HEK293 (cell line): ENCODE measurements at regions not wholly inside any gene's neighbourhood (a gene's known extent, or its start where the extent isn't known, plus 50 kb on each side); places are given as distances from the start of the nearest gene placed in this dataset.

Experiments used
- CTCF ChIA-PET: fragments of 350-600 bp; formaldehyde crosslinking; extraction: SDS; loops from one replicate; lab custom pipeline; 2021; ENCODE audit warnings: antibody characterized with exemption; lab: Yijun Ruan, JAX
- POLR2A ChIA-PET: fragments of 300-600 bp; formaldehyde crosslinking; extraction: SDS; loops from one replicate; lab custom pipeline; 2020; ENCODE audit warnings: antibody characterized with exemption, inconsistent platforms; lab: Yijun Ruan, JAX
- H3K27ac ChIP-seq: fragments of 200-500 bp; sonication (Bioruptor generic); 2 replicates; pipeline ENCODE4 v1.5.1; 2014; ENCODE audit warnings: low read depth, low read length, control low read depth, inconsistent platforms; ENCODE audit errors: extremely low read depth
- H3K36me3 ChIP-seq, 2 experiments: fragments of 200-500 bp in 1 of 2; sonication (Bioruptor generic) in 1 of 2; 1 replicate in 1 of 2; 2 replicates in 1 of 2; pipeline ENCODE4 v1.5.1; 2014 to 2017; ENCODE audit warnings: inconsistent platforms in 2 of 2, low read length in 2 of 2; ENCODE audit not compliant: control insufficient read depth in 2 of 2, insufficient read depth in 1 of 2
- H3K4me1 ChIP-seq: fragments of 200-500 bp; sonication (Bioruptor generic); 2 replicates; pipeline ENCODE4 v1.5.1; 2014; ENCODE audit warnings: mild to moderate bottlenecking, low read length, inconsistent platforms; ENCODE audit not compliant: control insufficient read depth, insufficient read depth
- H3K4me3 ChIP-seq: 2 replicates; pipeline ENCODE4 v1.5.1; 2011; ENCODE audit warnings: low read depth, mild to moderate bottlenecking, control low read depth, low read length, moderate library complexity
- H3K9me3 ChIP-seq: fragments of 200-500 bp; sonication (Bioruptor generic); 2 replicates; pipeline ENCODE4 v1.5.1; 2014; ENCODE audit warnings: low read depth, low read length, inconsistent platforms; ENCODE audit not compliant: control insufficient read depth, insufficient read depth
- KLF10 ChIP-seq: fragments of 450-650 bp; IDR thresholded peaks from 2 replicates; pipeline ENCODE4 v1.5.1; 2018; ENCODE audit warnings: missing biosample characterization, mild to moderate bottlenecking, missing genetic modification characterization
- KLF17 ChIP-seq: fragments of 450-650 bp; formaldehyde crosslinking; IDR thresholded peaks from 2 replicates; pipeline ENCODE4 v1.5.1; 2016; ENCODE audit warnings: missing biosample characterization, missing genetic modification characterization
- KLF7 ChIP-seq: fragments of 450-650 bp; formaldehyde crosslinking; IDR thresholded peaks from 2 replicates; pipeline ENCODE4 v1.5.1; 2016; ENCODE audit warnings: missing biosample characterization, missing genetic modification characterization, borderline replicate concordance
- OSR2 ChIP-seq: fragments of 450-650 bp; formaldehyde crosslinking; IDR thresholded peaks from 2 replicates; pipeline ENCODE4 v1.5.1; 2016; ENCODE audit warnings: missing biosample characterization, missing genetic modification characterization
- PRDM1 ChIP-seq: fragments of 450-650 bp; formaldehyde crosslinking; IDR thresholded peaks from 2 replicates; pipeline ENCODE4; 2016; ENCODE audit warnings: missing biosample characterization, missing genetic modification characterization
- RBAK ChIP-seq: fragments of 450-650 bp; formaldehyde crosslinking; IDR thresholded peaks from 2 replicates; pipeline ENCODE4 v1.5.1; 2016; ENCODE audit warnings: missing biosample characterization, missing genetic modification characterization
- SCRT2 ChIP-seq: fragments of 450-650 bp; formaldehyde crosslinking; IDR thresholded peaks from 2 replicates; pipeline ENCODE4 v1.5.1; 2016; ENCODE audit warnings: missing biosample characterization, missing genetic modification characterization
- ZBTB7A ChIP-seq: fragments of 450-650 bp; formaldehyde crosslinking; IDR thresholded peaks from 2 replicates; pipeline ENCODE4 v1.5.1; 2016; ENCODE audit warnings: low read depth, missing biosample characterization, missing genetic modification characterization
- ZFP37 ChIP-seq: fragments of 450-650 bp; formaldehyde crosslinking; IDR thresholded peaks from 2 replicates; pipeline ENCODE4 v1.5.1; 2016; ENCODE audit warnings: missing biosample characterization, missing genetic modification characterization
- ZNF350 ChIP-seq: fragments of 450-650 bp; formaldehyde crosslinking; IDR thresholded peaks from 2 replicates; pipeline ENCODE4 v1.5.0; 2017; ENCODE audit warnings: missing biosample characterization, mild to moderate bottlenecking, missing genetic modification characterization
- ZNF488 ChIP-seq: fragments of 450-650 bp; formaldehyde crosslinking; IDR thresholded peaks from 2 replicates; pipeline ENCODE4 v1.5.1; 2016; ENCODE audit warnings: missing biosample characterization, missing genetic modification characterization
- ZNF645 ChIP-seq: fragments of 450-650 bp; formaldehyde crosslinking; IDR thresholded peaks from 2 replicates; pipeline ENCODE4; 2016; ENCODE audit warnings: missing biosample characterization, missing genetic modification characterization
- ZNF654 ChIP-seq: fragments of 450-650 bp; formaldehyde crosslinking; IDR thresholded peaks from 2 replicates; pipeline ENCODE4 v1.5.1; 2016; ENCODE audit warnings: low read depth, missing biosample characterization, missing genetic modification characterization
- ZNF660 ChIP-seq: fragments of 450-650 bp; IDR thresholded peaks from 2 replicates; pipeline ENCODE4 v1.5.1; 2018; ENCODE audit warnings: missing biosample characterization, mild to moderate bottlenecking, missing genetic modification characterization
- ZNF768 ChIP-seq: fragments of 450-650 bp; formaldehyde crosslinking; IDR thresholded peaks from 2 replicates; pipeline ENCODE4 v1.5.1; 2018; ENCODE audit warnings: missing biosample characterization, mild to moderate bottlenecking, missing genetic modification characterization
- TF ChIP-seq, protein P1 (sequence below): fragments of 450-650 bp; formaldehyde crosslinking; IDR thresholded peaks from 2 replicates; pipeline ENCODE4 v1.5.1; 2016; ENCODE audit warnings: missing biosample characterization, missing genetic modification characterization

DNA sequence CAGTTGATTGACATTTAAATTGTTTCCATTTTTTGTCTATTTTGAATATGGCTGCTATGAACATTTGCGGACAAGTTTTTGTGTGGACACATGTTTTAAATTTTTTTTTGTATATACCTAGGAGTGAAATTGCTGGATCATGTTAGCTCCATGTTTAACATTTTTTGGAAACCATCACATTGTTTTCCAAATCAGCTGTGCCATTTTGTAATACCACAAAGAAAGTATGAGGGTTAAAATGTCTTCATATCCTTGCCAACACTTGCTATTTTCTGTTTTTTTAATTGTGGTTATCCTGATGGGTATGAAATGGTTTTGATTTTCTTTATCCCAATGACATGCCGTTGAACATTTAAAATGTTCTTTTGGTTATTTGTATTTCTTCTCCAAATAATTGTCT is 52.1 kb downstream of the CARTPT start:
- POLR2A ChIA-PET = no interaction called here
- TF ChIP-seq KLF7 (tag by site-specific recombination) = no peak
- H3K36me3 ChIP-seq = no peaks in the 10 kb centered on the region
- H3K27ac ChIP-seq = no peak overlapping the region
- no peaks in the 10 kb centered on the region for H3K4me1 ChIP-seq
- H3K9me3 ChIP-seq = no peaks in the 10 kb centered on the region
- CTCF ChIA-PET = interaction anchor here (0.5 to 0.8 kb wide), 2 partner anchors 13 to 288 kb away, joined by 3 to 4 read pairs; no protein-coding TSS in a partner anchor
- H3K4me3 ChIP-seq = no peak overlapping the region

GRCh38 chr5:71778678-71779276 is 59.7 kb downstream of the CARTPT start:
- Histone ChIP-seq H3K4me1 (no peaks in the 10 kb centered on the region), H3K27ac (no peak overlapping the region), H3K9me3 (no peaks in the 10 kb centered on the region), H3K36me3 (no peaks in the 10 kb centered on the region), H3K4me3 (no peak overlapping the region)
- no peak for TF ChIP-seq SCRT2 (tag by site-specific recombination)
- peak; percentile 91 for TF ChIP-seq ZNF654 (tag by site-specific recombination)
- TF ChIP-seq ZNF488 (tag by site-specific recombination) = no peak
- TF ChIP-seq ZNF350 (tag by site-specific recombination) = no peak
- TF ChIP-seq, protein P1, sequence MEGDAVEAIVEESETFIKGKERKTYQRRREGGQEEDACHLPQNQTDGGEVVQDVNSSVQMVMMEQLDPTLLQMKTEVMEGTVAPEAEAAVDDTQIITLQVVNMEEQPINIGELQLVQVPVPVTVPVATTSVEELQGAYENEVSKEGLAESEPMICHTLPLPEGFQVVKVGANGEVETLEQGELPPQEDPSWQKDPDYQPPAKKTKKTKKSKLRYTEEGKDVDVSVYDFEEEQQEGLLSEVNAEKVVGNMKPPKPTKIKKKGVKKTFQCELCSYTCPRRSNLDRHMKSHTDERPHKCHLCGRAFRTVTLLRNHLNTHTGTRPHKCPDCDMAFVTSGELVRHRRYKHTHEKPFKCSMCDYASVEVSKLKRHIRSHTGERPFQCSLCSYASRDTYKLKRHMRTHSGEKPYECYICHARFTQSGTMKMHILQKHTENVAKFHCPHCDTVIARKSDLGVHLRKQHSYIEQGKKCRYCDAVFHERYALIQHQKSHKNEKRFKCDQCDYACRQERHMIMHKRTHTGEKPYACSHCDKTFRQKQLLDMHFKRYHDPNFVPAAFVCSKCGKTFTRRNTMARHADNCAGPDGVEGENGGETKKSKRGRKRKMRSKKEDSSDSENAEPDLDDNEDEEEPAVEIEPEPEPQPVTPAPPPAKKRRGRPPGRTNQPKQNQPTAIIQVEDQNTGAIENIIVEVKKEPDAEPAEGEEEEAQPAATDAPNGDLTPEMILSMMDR = peak; percentile 68
- TF ChIP-seq ZNF660 (tag by site-specific recombination) = peak; percentile 69; the same call in 1 of the 2 replicates
- TF ChIP-seq PRDM1 (tag by site-specific recombination) = peak; percentile 25; the same call in 1 of the 2 replicates
- no peak for TF ChIP-seq KLF17
- ChIA-PET CTCF (interaction anchor here (0.8 to 1.6 kb wide), 2 partner anchors 105 to 502 kb away, joined by 3 to 4 read pairs; no protein-coding TSS in a partner anchor), POLR2A (no interaction called here)

DNA sequence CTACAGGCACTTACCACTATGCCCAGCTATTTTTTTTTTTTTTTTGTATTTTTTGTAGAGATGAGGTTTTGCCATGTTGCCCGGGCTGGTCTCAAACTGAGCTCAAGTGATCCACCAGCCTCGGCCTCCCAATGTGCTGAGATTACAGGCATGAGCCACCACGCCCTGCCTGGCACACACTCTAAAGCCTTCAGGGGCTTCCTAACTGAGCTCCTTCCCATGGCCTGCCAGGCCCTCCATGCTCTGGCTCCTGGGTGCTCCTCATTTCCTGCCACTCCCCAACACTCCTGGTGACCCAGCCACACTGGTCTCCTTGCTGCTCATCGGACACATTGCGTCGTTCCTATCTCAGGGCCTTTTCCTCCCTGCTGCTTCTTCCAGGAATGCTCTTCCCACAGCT is 61.5 kb downstream of the CARTPT start:
- Histone ChIP-seq H3K4me1 (no peaks in the 10 kb centered on the region), H3K4me3 (no peak overlapping the region), H3K27ac (no peak overlapping the region), H3K9me3 (no peaks in the 10 kb centered on the region), H3K36me3 (no peaks in the 10 kb centered on the region)
- TF ChIP-seq KLF10 (tag by site-specific recombination) (no peak), ZNF768 (tag by site-specific recombination) (no peak), ZNF645 (tag by site-specific recombination) (no peak), OSR2 (tag by site-specific recombination) (no peak), RBAK (no peak), ZFP37 (tag by site-specific recombination) (no peak), ZBTB7A (tag by site-specific recombination) (no peak)
- TF ChIP-seq, protein P1 = no peak
- CTCF ChIA-PET = interaction anchor here (0.6 to 1.6 kb wide), 3 partner anchors 500 to 1056 kb away, joined by 3 to 4 read pairs (median 3); no protein-coding TSS in a partner anchor
- POLR2A ChIA-PET = interaction anchor here (0.6 to 0.7 kb wide), 2 partner anchors 352 to 532 kb away, joined by 3 read pairs; no protein-coding TSS in a partner anchor
